Testis (tissue), 2 donors: ENCODE measurements at regions not wholly inside any gene's neighbourhood (a gene's known extent, or its start where the extent isn't known, plus 50 kb on each side); places are given as distances from the start of the nearest gene placed in this dataset.

Experiments used
- CTCF ChIP-seq, 3 experiments: fragments of 450-650 bp in 2 of 3; fragments of 200-600 bp in 1 of 3; sonication (generic) in 1 of 3; IDR thresholded peaks; one replicate each; pipeline ENCODE4 v1.5.1; 2016 to 2019; ENCODE audit warnings: antibody characterized with exemption in 3 of 3, mild to moderate bottlenecking in 2 of 3, moderate library complexity in 1 of 3
- POLR2A ChIP-seq: fragments of 450-650 bp; IDR thresholded peaks from one replicate; pipeline ENCODE4 v1.6.1; 2017; ENCODE audit warnings: antibody characterized with exemption, mild to moderate bottlenecking, moderate library complexity

GRCh38 chr6:150499882-150500312 lies 99.8 kb upstream of the PLEKHG1 start:
- TF ChIP-seq POLR2A (no peak), CTCF (IDR thresholded peaks at IDR 0.05) (no peak)
